CD14-positive monocyte (primary cell): ENCODE measurements at regions not wholly inside any gene's neighbourhood (a gene's known extent, or its start where the extent isn't known, plus 50 kb on each side); places are given as distances from the start of the nearest gene placed in this dataset.

Experiments
- DNase-seq, 3 donors: peaks; one replicate each; pipeline ENCODE4 v3.0.0-alpha.2; 2011 to 2022
- H2AFZ ChIP-seq: 2 replicates; pipeline ENCODE4 v1.6.0; 2012; ENCODE audit warnings: mild to moderate bottlenecking, low read depth, low read length, inconsistent platforms; ENCODE audit not compliant: insufficient read depth, poor library complexity, severe bottlenecking
- H3K27ac ChIP-seq, 2 donors: 1 replicate in 1 of 2; 2 replicates in 1 of 2; pipeline ENCODE4 v1.5.1; 2012 to 2013; ENCODE audit warnings: low read length in 2 of 2, control low read depth in 1 of 2, inconsistent platforms in 1 of 2, low read depth in 1 of 2, mild to moderate bottlenecking in 1 of 2
- H3K27me3 ChIP-seq, 2 donors: one replicate each; pipeline versions ENCODE4 v1.6.0 to v1.6.1; 2011 to 2013; ENCODE audit warnings: low read length in 2 of 2; ENCODE audit not compliant: control insufficient read depth in 2 of 2, insufficient read depth in 2 of 2
- H3K36me3 ChIP-seq, 2 donors: replicated peaks in 1 of 2; 1 replicate in 1 of 2; 2 replicates in 1 of 2; pipeline versions ENCODE4 v1.5.1 to v1.6.1; 2012 to 2013; ENCODE audit warnings: low read length in 2 of 2, control low read depth in 1 of 2, inconsistent platforms in 1 of 2, mild to moderate bottlenecking in 1 of 2; ENCODE audit not compliant: insufficient read depth in 2 of 2, control insufficient read depth in 1 of 2
- H3K4me1 ChIP-seq, 2 donors: 1 replicate in 1 of 2; 2 replicates in 1 of 2; pipeline versions ENCODE4 v1.5.1 to v1.6.1; 2012 to 2013; ENCODE audit warnings: low read length in 2 of 2, control low read depth in 1 of 2, inconsistent platforms in 1 of 2, mild to moderate bottlenecking in 1 of 2, moderate library complexity in 1 of 2; ENCODE audit not compliant: insufficient read depth in 2 of 2, control insufficient read depth in 1 of 2
- H3K4me2 ChIP-seq: replicated peaks from 2 replicates; pipeline ENCODE3; 2012; ENCODE audit warnings: low read length, moderate library complexity, mild to moderate bottlenecking; ENCODE audit not compliant: poor library complexity, severe bottlenecking; ENCODE audit errors: extremely low read depth
- H3K4me3 ChIP-seq, 3 experiments: fragments of 200-600 bp in 1 of 3; sonication (generic) in 1 of 3; replicated peaks in 1 of 3; 1 replicate in 2 of 3; 2 replicates in 1 of 3; pipeline ENCODE4 v1.5.1; 2011 to 2013; ENCODE audit warnings: low read length in 3 of 3, mild to moderate bottlenecking in 3 of 3, control low read depth in 2 of 3, low read depth in 2 of 3, inconsistent platforms in 1 of 3, moderate library complexity in 1 of 3
- H3K79me2 ChIP-seq: 2 replicates; pipeline ENCODE4 v1.6.0; 2012; ENCODE audit warnings: mild to moderate bottlenecking, control low read depth, inconsistent platforms, low read length, moderate library complexity; ENCODE audit not compliant: insufficient read depth
- H3K9ac ChIP-seq: 2 replicates; pipeline ENCODE4 v1.6.0; 2017; ENCODE audit warnings: low read length, mild to moderate bottlenecking; ENCODE audit not compliant: insufficient read depth, poor library complexity, severe bottlenecking
- H3K9me3 ChIP-seq, 2 donors: replicated peaks in 1 of 2; 1 replicate in 1 of 2; 2 replicates in 1 of 2; pipeline versions ENCODE4 v1.5.1 to v1.6.1; 2012 to 2013; ENCODE audit warnings: low read length in 2 of 2, control low read depth in 1 of 2; ENCODE audit not compliant: control insufficient read depth in 1 of 2, insufficient read depth in 1 of 2
- H4K20me1 ChIP-seq: 2 replicates; pipeline ENCODE4 v1.6.0; 2012; ENCODE audit warnings: mild to moderate bottlenecking, low read length, control low read depth, moderate library complexity; ENCODE audit not compliant: insufficient read depth
- H3K27ac Mint-ChIP-seq, 7 donors: one replicate each; pipeline ENCODE4 v1.8.0; 2020; ENCODE audit warnings: mild to moderate bottlenecking in 7 of 7, mixed read lengths in 7 of 7, moderate library complexity in 6 of 7, inconsistent platforms in 2 of 7
- H3K27me3 Mint-ChIP-seq, 3 donors: one replicate each; pipeline ENCODE4 v1.8.0; 2021 to 2022; ENCODE audit warnings: low read depth in 3 of 3, mild to moderate bottlenecking in 3 of 3, mixed read lengths in 3 of 3, moderate library complexity in 3 of 3, inconsistent platforms in 1 of 3
- H3K36me3 Mint-ChIP-seq, 2 donors: one replicate each; pipeline ENCODE4 v1.8.0; 2020; ENCODE audit warnings: mixed read lengths in 2 of 2, inconsistent platforms in 1 of 2, mild to moderate bottlenecking in 1 of 2
- H3K4me1 Mint-ChIP-seq: one replicate; pipeline ENCODE4 v1.8.0; 2020; ENCODE audit warnings: mild to moderate bottlenecking, mixed read lengths
- H3K4me3 Mint-ChIP-seq, 2 donors: one replicate each; pipeline ENCODE4 v1.8.0; 2020; ENCODE audit warnings: mild to moderate bottlenecking in 2 of 2, mixed read lengths in 2 of 2, moderate library complexity in 1 of 2
- H3K9me3 Mint-ChIP-seq, 7 donors: one replicate each; pipeline ENCODE4 v1.8.0; 2020 to 2022; ENCODE audit warnings: mixed read lengths in 7 of 7, mild to moderate bottlenecking in 6 of 7, moderate library complexity in 6 of 7, inconsistent platforms in 2 of 7
- WGBS: methylation state at CpG from one replicate; pipeline ENCODE4 v1.1.5; 2013; ENCODE audit warnings: missing lambda C conversion rate; ENCODE audit not compliant: insufficient coverage; 5-methylcytosine and 5-hydroxymethylcytosine counted together
- intact Hi-C, 2 donors: fragments of 100-400 bp; cut with micrococcal nuclease; formaldehyde crosslinking; loops; one replicate each; pipeline versions ENCODE4 v1.15.0 to v1.15.1; 2023
- TF ChIP-seq, protein P1 (sequence below): fragments of 200-600 bp; IDR thresholded peaks from one replicate; pipeline ENCODE4 v1.8.0; 2022; ENCODE audit warnings: antibody characterized with exemption, mild to moderate bottlenecking

DNA sequence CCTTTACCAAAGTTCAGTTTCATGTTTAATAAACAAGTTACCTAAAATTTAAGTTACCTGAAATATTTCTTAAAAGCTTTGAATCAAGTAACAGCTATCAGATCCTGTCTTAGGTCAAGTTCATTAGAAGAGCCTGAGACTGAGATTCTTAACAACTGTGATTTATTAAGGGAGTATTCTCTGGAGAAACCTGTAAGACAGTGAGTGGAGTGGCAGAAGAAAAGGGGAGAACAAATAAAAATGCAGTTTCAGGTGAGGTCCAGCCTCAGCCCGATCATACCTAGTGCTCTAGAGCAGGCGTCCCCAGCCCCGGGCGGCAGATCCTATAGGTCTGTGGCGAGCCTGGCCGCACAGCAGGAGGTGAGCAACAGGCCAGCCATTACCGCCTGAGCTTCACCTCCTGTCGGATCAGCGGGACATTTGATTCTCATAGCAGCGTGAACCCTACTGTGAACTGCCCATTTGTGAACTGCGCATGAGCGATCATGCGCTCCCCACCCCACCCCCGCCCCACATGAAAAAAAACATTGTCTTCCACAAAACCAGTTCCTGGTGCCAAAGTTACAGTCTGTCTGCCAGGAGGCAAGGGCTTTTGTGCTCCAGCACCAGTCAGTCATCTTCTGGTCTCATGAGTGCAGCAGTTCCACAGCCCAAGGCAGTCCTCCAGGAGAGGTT, 59.2 kb upstream of the ADGRB3 start:
- 19% methylated on average over 14 of the region's 14 CpGs for WGBS
- DNase-seq: no peak
- peaks cover 0 to 4% (median 2%) of the 10 kb centered on the region in 7 donors for H3K9me3 Mint-ChIP-seq
- peaks cover 12 to 32% of the 10 kb centered on the region in 2 donors for H3K27me3 ChIP-seq
- H4K20me1 ChIP-seq: no peaks in the 10 kb centered on the region
- H3K9ac ChIP-seq: no peak overlapping the region
- peaks cover 16 to 26% (median 19%) of the 10 kb centered on the region in 3 donors for H3K27me3 Mint-ChIP-seq
- TF ChIP-seq, protein P1, sequence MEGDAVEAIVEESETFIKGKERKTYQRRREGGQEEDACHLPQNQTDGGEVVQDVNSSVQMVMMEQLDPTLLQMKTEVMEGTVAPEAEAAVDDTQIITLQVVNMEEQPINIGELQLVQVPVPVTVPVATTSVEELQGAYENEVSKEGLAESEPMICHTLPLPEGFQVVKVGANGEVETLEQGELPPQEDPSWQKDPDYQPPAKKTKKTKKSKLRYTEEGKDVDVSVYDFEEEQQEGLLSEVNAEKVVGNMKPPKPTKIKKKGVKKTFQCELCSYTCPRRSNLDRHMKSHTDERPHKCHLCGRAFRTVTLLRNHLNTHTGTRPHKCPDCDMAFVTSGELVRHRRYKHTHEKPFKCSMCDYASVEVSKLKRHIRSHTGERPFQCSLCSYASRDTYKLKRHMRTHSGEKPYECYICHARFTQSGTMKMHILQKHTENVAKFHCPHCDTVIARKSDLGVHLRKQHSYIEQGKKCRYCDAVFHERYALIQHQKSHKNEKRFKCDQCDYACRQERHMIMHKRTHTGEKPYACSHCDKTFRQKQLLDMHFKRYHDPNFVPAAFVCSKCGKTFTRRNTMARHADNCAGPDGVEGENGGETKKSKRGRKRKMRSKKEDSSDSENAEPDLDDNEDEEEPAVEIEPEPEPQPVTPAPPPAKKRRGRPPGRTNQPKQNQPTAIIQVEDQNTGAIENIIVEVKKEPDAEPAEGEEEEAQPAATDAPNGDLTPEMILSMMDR: no peak
- no peaks in the 10 kb centered on the region for H3K36me3 ChIP-seq
- intact Hi-C loops: no loop called here
- H3K27ac ChIP-seq: no peak overlapping the region
- no peak overlapping the region for H3K27ac Mint-ChIP-seq
- no peaks in the 10 kb centered on the region for H3K79me2 ChIP-seq
- H2AFZ ChIP-seq: peak overlapping the region; percentile 25
- no peaks in the 10 kb centered on the region for H3K36me3 Mint-ChIP-seq
- H3K4me3 ChIP-seq: no peak overlapping the region
- H3K4me3 Mint-ChIP-seq: peak overlapping the region in 1 of 2 donors; percentile 8
- H3K9me3 ChIP-seq: no peaks in the 10 kb centered on the region
- peaks cover 3% of the 10 kb centered on the region for H3K4me1 Mint-ChIP-seq
- H3K4me2 ChIP-seq: no peak overlapping the region
- no peaks in the 10 kb centered on the region for H3K4me1 ChIP-seq

DNA sequence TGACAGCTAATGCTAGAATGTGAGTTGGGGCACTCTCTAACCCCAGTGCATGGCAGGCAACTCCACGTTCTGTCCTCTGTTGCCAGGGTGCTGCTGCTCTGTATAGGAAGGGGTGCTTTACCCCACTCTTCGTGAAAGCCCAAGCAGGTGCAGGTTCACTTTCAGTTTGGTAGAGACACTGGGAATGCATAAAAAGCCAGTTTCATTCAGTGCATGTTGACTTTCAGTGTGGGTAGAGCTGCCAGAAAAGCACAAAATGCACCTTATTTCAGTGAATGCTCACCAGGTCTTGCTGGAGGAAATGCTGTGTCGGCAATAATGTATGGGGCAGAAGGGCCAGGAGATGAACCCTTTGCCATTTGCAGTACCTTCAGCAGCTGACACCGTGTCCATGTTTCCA, 62.1 kb upstream of the ADGRB3 start:
- no peak overlapping the region for H3K27ac Mint-ChIP-seq
- H3K27me3 Mint-ChIP-seq: peaks cover 16 to 21% (median 17%) of the 10 kb centered on the region in 3 donors
- H3K36me3 Mint-ChIP-seq: no peaks in the 10 kb centered on the region
- no peaks in the 10 kb centered on the region for H3K9me3 ChIP-seq
- no peaks in the 10 kb centered on the region for H3K79me2 ChIP-seq
- DNase-seq: no peak
- no peak overlapping the region for H3K9ac ChIP-seq
- no peak overlapping the region for H2AFZ ChIP-seq
- intact Hi-C loops: no loop called here
- peaks cover 12 to 32% of the 10 kb centered on the region in 2 donors for H3K27me3 ChIP-seq
- H3K4me1 ChIP-seq: no peaks in the 10 kb centered on the region
- no peak overlapping the region for H3K4me2 ChIP-seq
- peaks cover 0 to 7% (median 2%) of the 10 kb centered on the region in 7 donors for H3K9me3 Mint-ChIP-seq
- WGBS: 90% methylated on average over 4 of the region's 4 CpGs
- TF ChIP-seq, protein P1: no peak
- no peak overlapping the region for H3K4me3 ChIP-seq
- no peaks in the 10 kb centered on the region for H4K20me1 ChIP-seq
- H3K27ac ChIP-seq: no peak overlapping the region
- H3K4me1 Mint-ChIP-seq: peaks cover 3% of the 10 kb centered on the region
- H3K36me3 ChIP-seq: no peaks in the 10 kb centered on the region
- H3K4me3 Mint-ChIP-seq: no peak overlapping the region
